Neural crest cell (in vitro differentiated cells): ENCODE measurements at regions not wholly inside any gene's neighbourhood (a gene's known extent, or its start where the extent isn't known, plus 50 kb on each side); places are given as distances from the start of the nearest gene placed in this dataset.

Source experiments
- DNase-seq: peaks from one replicate; pipeline ENCODE4 v3.0.0; 2021; ENCODE audit warnings: low read depth, mixed read lengths, low spot score
- H3K27ac Mint-ChIP-seq: one replicate; pipeline ENCODE4 v1.8.0; 2021; ENCODE audit warnings: mild to moderate bottlenecking, mixed read lengths; ENCODE audit not compliant: unreplicated experiment
- H3K27me3 Mint-ChIP-seq: 2 replicates; pipeline ENCODE4 v1.8.0; 2021; ENCODE audit warnings: low read depth, mild to moderate bottlenecking, mixed read lengths
- H3K36me3 Mint-ChIP-seq: 2 replicates; pipeline ENCODE4 v1.8.0; 2021; ENCODE audit warnings: low read depth, mild to moderate bottlenecking, mixed read lengths
- H3K4me1 Mint-ChIP-seq: 2 replicates; pipeline ENCODE4 v1.8.0; 2021; ENCODE audit warnings: mixed read lengths
- H3K4me3 Mint-ChIP-seq: one replicate; pipeline ENCODE4 v1.8.0; 2021; ENCODE audit warnings: mild to moderate bottlenecking, mixed read lengths
- H3K9me3 Mint-ChIP-seq: 2 replicates; pipeline ENCODE4 v1.8.0; 2021; ENCODE audit warnings: mixed read lengths
- TF ChIP-seq, protein P1 (sequence below): fragments of 200-600 bp; sonication (generic); conservative IDR thresholded peaks from 2 replicates; pipeline ENCODE4 v1.5.0; 2021; ENCODE audit warnings: antibody characterized with exemption, mild to moderate bottlenecking

- DNase-seq: no peak
- Mint-ChIP-seq H3K4me1 (no peaks in the 10 kb centered on the region), H3K4me3 (no peak overlapping the region), H3K9me3 (peaks cover 5% of the 10 kb centered on the region), H3K27me3 (no peaks in the 10 kb centered on the region), H3K36me3 (peaks cover 6% of the 10 kb centered on the region), H3K27ac (no peak overlapping the region)
- TF ChIP-seq, protein P1, sequence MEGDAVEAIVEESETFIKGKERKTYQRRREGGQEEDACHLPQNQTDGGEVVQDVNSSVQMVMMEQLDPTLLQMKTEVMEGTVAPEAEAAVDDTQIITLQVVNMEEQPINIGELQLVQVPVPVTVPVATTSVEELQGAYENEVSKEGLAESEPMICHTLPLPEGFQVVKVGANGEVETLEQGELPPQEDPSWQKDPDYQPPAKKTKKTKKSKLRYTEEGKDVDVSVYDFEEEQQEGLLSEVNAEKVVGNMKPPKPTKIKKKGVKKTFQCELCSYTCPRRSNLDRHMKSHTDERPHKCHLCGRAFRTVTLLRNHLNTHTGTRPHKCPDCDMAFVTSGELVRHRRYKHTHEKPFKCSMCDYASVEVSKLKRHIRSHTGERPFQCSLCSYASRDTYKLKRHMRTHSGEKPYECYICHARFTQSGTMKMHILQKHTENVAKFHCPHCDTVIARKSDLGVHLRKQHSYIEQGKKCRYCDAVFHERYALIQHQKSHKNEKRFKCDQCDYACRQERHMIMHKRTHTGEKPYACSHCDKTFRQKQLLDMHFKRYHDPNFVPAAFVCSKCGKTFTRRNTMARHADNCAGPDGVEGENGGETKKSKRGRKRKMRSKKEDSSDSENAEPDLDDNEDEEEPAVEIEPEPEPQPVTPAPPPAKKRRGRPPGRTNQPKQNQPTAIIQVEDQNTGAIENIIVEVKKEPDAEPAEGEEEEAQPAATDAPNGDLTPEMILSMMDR: no peak
These were observed 406.1 kb downstream of the NR2F1-AS1 start for GRCh38 chr5:93174930-93175329.

GRCh38 chr5:93165559-93165958 is 415.5 kb downstream of the NR2F1-AS1 start:
- Mint-ChIP-seq H3K4me3 (no peak overlapping the region), H3K9me3 (peaks cover 15% of the 10 kb centered on the region), H3K4me1 (peaks cover 28% of the 10 kb centered on the region), H3K36me3 (peaks cover 12% of the 10 kb centered on the region), H3K27me3 (no peaks in the 10 kb centered on the region), H3K27ac (no peak overlapping the region)
- TF ChIP-seq, protein P1: no peak
- DNase-seq: no peak

- Mint-ChIP-seq H3K27me3 (no peaks in the 10 kb centered on the region), H3K4me3 (no peak overlapping the region), H3K4me1 (peaks cover 28% of the 10 kb centered on the region), H3K27ac (no peak overlapping the region), H3K9me3 (peaks cover 13% of the 10 kb centered on the region), H3K36me3 (peaks cover 12% of the 10 kb centered on the region)
- TF ChIP-seq, protein P1: no peak
- DNase-seq: no peak
These were observed 416.3 kb downstream of the NR2F1-AS1 start for GRCh38 chr5:93164690-93165089.

GRCh38 chr5:93163010-93163663 is 417.9 kb downstream of the NR2F1-AS1 start:
- Mint-ChIP-seq H3K36me3 (peaks cover 2% of the 10 kb centered on the region), H3K27me3 (no peaks in the 10 kb centered on the region), H3K9me3 (peaks cover 2% of the 10 kb centered on the region), H3K4me1 (peaks cover 28% of the 10 kb centered on the region), H3K27ac (no peak overlapping the region), H3K4me3 (no peak overlapping the region)
- no peak for DNase-seq
- TF ChIP-seq, protein P1: no peak

DNA sequence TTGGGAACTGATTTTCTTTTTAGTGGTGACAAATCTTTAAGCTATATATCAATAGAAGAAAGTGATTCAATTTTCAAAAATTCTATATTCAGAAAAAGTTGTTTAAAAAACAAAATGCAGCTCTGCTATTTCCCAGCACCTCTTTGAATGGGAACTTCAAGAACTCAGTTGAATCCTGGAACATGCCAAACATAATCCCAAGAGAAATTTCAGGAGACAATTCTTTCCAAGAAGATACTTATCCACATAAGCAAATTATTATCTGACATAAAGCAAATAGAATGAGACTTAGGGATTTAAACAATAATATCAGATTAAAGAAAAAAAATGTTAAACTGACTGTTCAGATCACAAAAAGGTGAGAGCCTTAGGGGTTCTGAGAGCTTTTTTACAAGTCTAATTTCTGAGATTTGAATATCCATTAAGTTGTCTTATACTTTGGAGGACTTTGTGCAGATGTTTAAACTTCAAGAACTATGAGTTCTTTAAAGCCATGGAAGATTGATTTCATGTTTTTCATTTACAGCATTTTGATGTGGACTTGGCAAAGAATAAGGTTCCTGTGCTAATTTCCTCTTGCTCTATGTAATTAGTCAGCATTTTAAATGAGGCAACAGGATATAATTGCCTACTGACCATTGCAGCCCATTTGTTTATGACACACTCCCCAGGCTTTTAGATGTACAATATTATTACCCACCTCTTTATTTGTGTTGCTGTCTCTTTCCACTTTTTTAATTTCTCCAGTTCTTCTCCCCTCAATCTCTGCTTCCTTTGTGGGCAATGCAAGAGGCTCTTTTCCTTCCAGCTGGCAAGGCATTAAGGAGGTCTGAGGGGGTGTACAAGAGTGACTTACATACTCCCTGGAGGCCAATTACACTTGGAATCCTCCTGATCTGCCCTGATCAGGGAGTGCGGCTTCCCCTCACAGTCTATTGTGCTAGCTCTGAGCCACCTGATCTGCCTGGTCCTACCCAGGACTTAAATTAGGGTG is 419.1 kb downstream of the NR2F1-AS1 start:
- TF ChIP-seq, protein P1: no peak
- Mint-ChIP-seq H3K27me3 (no peaks in the 10 kb centered on the region), H3K9me3 (peaks cover 2% of the 10 kb centered on the region), H3K4me3 (no peak overlapping the region), H3K27ac (no peak overlapping the region), H3K36me3 (peaks cover 2% of the 10 kb centered on the region), H3K4me1 (peaks cover 28% of the 10 kb centered on the region)
- DNase-seq: no peak
